ENCODE measurements at regions not wholly inside any gene's neighbourhood (a gene's known extent, or its start where the extent isn't known, plus 50 kb on each side); places are given as distances from the start of the nearest gene placed in this dataset.

DNA sequence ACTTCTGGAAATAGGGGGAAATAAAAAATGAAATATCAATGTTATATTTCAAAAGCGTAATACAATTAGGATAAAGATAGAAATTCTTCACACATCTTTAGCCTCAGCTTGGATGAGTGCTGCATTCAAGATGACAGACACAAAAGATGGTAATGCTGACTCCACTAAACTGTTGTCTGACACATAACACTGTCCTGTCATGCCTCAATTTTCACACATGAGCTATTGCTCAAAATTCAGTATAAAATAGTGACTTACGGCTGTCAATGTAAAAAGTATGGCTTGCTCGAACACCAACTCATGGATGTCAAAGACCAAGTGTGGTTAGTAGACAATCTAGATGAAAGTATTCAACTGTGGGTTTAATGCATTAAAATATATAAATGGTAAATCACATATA lies 94.5 kb downstream of the KLF12 start:
- H4K5ac ChIP-seq (ENCODE audit: low read depth, low read length) = no peak overlapping the region
- CTCF ChIA-PET = no interaction called here
- peaks cover 27 to 67% of the 10 kb centered on the region in 2 experiments for H3K79me1 ChIP-seq (ENCODE audit: low read depth in 1 of 2, low read length in 2 of 2)
- no peaks in the 10 kb centered on the region for H3K27me3 ChIP-seq (ENCODE audit: control insufficient read depth, insufficient read depth, low read length)
- H3K9ac ChIP-seq (ENCODE audit: low read depth, low read length) = no peak overlapping the region
- H3K4me1 ChIP-seq (ENCODE audit: control insufficient read depth, insufficient read depth, low read length) = peaks cover 2% of the 10 kb centered on the region; the same call in 1 of the 2 replicates
- no peak overlapping the region for H4K91ac ChIP-seq (ENCODE audit: insufficient read depth, low read depth, low read length)
- no peak overlapping the region for H2AK9ac ChIP-seq (replicated peaks; ENCODE audit: low read depth, low read length, poor library complexity)
- ATAC-seq (ENCODE audit: low read depth) (no peak), DNase-seq (no peak)
- no peak overlapping the region for H3K4me2 ChIP-seq (ENCODE audit: low read depth, low read length)
- H2AFZ ChIP-seq (replicated peaks; ENCODE audit: low read length, poor library complexity) = no peak overlapping the region
- no peak overlapping the region for H3K4me3 ChIP-seq (ENCODE audit: insufficient read depth, low read depth, low read length)
- no peak overlapping the region for H3K23ac ChIP-seq (ENCODE audit: low read depth, low read length)
- H2BK5ac ChIP-seq (ENCODE audit: low read depth, low read length, poor library complexity, severe bottlenecking) = no peak overlapping the region
- in situ Hi-C loops (cut with MboI; ENCODE audit: low sequenced_read_pairs) = no loop called here
- H2AK5ac ChIP-seq (ENCODE audit: low read depth, low read length) = no peak overlapping the region
- H3K4ac ChIP-seq (ENCODE audit: low read depth, low read length) = no peak overlapping the region
- H2BK20ac ChIP-seq (ENCODE audit: low read depth, low read length) = no peak overlapping the region
- no peak overlapping the region for H2BK120ac ChIP-seq (ENCODE audit: low read depth, low read length)
- H3K9me3 ChIP-seq (ENCODE audit: control insufficient read depth, insufficient read depth, low read length) = no peaks in the 10 kb centered on the region
- H3K27ac ChIP-seq (ENCODE audit: insufficient read depth, low read length) = no peak overlapping the region
- peaks cover 19% of the 10 kb centered on the region; the same call in 1 of the 2 replicates for H4K20me1 ChIP-seq (ENCODE audit: insufficient read depth, low read length)
- H3K18ac ChIP-seq (ENCODE audit: low read depth, low read length) = no peak overlapping the region
- no peak overlapping the region for H2BK15ac ChIP-seq (ENCODE audit: low read depth, low read length)
- H3K14ac ChIP-seq (replicated peaks; ENCODE audit: low read depth, low read length) = no peak overlapping the region
- no peak overlapping the region for H4K8ac ChIP-seq (ENCODE audit: low read depth in 2 of 2, low read length in 2 of 2)
- no TSS peak for BruUV-seq (replicated peaks)
- dilution Hi-C loops (cut with HindIII; ENCODE audit: low sequenced_read_pairs, unreplicated experiment) = no loop called here
- no peak overlapping the region for H3K56ac ChIP-seq (ENCODE audit: extremely low read depth, insufficient read depth, low read length)
- H3K9me1 ChIP-seq (ENCODE audit: insufficient read depth, low read length) = peaks cover 7% of the 10 kb centered on the region
- WGBS, 2 experiments (ENCODE audit: extremely low coverage in 2 of 2, insufficient read length in 1 of 2) = no CpG with 5 or more reads among the region's 3 CpGs
- intact Hi-C loops (cut with micrococcal nuclease) = loop anchor here (10.0 kb wide), 1 partner anchor 185 kb away; no protein-coding TSS in a partner anchor
- POLR2A ChIA-PET (ENCODE audit: unreplicated experiment) = no interaction called here
- TF ChIP-seq MAZ (IDR thresholded peaks at IDR 0.05; ENCODE audit: borderline replicate concordance, low read depth, low read length) (no peak), SMC3 (IDR thresholded peaks at IDR 0.05; ENCODE audit: low read depth, low read length) (no peak)
- H3K36me3 ChIP-seq (ENCODE audit: control insufficient read depth, insufficient read depth, low read length) = no peaks in the 10 kb centered on the region
